ENCODE measurements at regions not wholly inside any gene's neighbourhood (a gene's known extent, or its start where the extent isn't known, plus 50 kb on each side); places are given as distances from the start of the nearest gene placed in this dataset.

GRCh38 chr2:78457269-78457668, 568.2 kb upstream of the REG3G start:
- Histone ChIP-seq H3K4me3 (ENCODE audit: insufficient read depth, low read depth, low read length) (no peak overlapping the region), H3K27ac (ENCODE audit: insufficient read depth, low read length) (no peak overlapping the region), H2BK15ac (ENCODE audit: low read depth, low read length) (no peak overlapping the region), H3K9me3 (ENCODE audit: control insufficient read depth, insufficient read depth, low read length) (no peaks in the 10 kb centered on the region), H4K20me1 (ENCODE audit: insufficient read depth, low read length) (no peaks in the 10 kb centered on the region), H3K9ac (ENCODE audit: low read depth, low read length) (no peak overlapping the region), H3K4me1 (ENCODE audit: control insufficient read depth, insufficient read depth, low read length) (no peaks in the 10 kb centered on the region), H3K23ac (ENCODE audit: low read depth, low read length) (no peak overlapping the region), H4K8ac (ENCODE audit: low read depth in 2 of 2, low read length in 2 of 2) (no peak overlapping the region), H3K18ac (ENCODE audit: low read depth, low read length) (no peak overlapping the region), H2BK120ac (ENCODE audit: low read depth, low read length) (no peak overlapping the region), H2AK5ac (ENCODE audit: low read depth, low read length) (no peak overlapping the region), H2AFZ (replicated peaks; ENCODE audit: low read length, poor library complexity) (no peak overlapping the region), H3K4ac (ENCODE audit: low read depth, low read length) (no peak overlapping the region), H3K79me1 (ENCODE audit: low read depth in 1 of 2, low read length in 2 of 2) (no peaks in the 10 kb centered on the region), H3K9me1 (ENCODE audit: insufficient read depth, low read length) (no peaks in the 10 kb centered on the region), H3K27me3 (ENCODE audit: control insufficient read depth, insufficient read depth, low read length) (no peaks in the 10 kb centered on the region), H3K56ac (ENCODE audit: extremely low read depth, insufficient read depth, low read length) (no peak overlapping the region), H4K5ac (ENCODE audit: low read depth, low read length) (no peak overlapping the region), H2BK20ac (ENCODE audit: low read depth, low read length) (no peak overlapping the region), H3K36me3 (ENCODE audit: control insufficient read depth, insufficient read depth, low read length) (no peaks in the 10 kb centered on the region), H3K14ac (replicated peaks; ENCODE audit: low read depth, low read length) (no peak overlapping the region), H4K91ac (ENCODE audit: insufficient read depth, low read depth, low read length) (no peak overlapping the region), H2BK5ac (ENCODE audit: low read depth, low read length, poor library complexity, severe bottlenecking) (no peak overlapping the region), H2AK9ac (replicated peaks; ENCODE audit: low read depth, low read length, poor library complexity) (no peak overlapping the region), H3K4me2 (ENCODE audit: low read depth, low read length) (no peak overlapping the region)
- CTCF ChIA-PET = no interaction called here
- intact Hi-C loops (cut with micrococcal nuclease) = no loop called here
- WGBS, 2 experiments (ENCODE audit: extremely low coverage in 2 of 2, insufficient read length in 1 of 2) = no CpG with 5 or more reads among the region's 1 CpG
- dilution Hi-C loops (cut with HindIII; ENCODE audit: low sequenced_read_pairs, unreplicated experiment) = no loop called here
- POLR2A ChIA-PET (ENCODE audit: unreplicated experiment) = no interaction called here
- TF ChIP-seq RAD21 (IDR thresholded peaks at IDR 0.05; ENCODE audit: low read length) = no peak
- TF ChIP-seq MAZ (IDR thresholded peaks at IDR 0.05; ENCODE audit: borderline replicate concordance, low read depth, low read length) = no peak
- TF ChIP-seq RFX5 (IDR thresholded peaks at IDR 0.05; ENCODE audit: low read depth, low read length) = no peak
- BruUV-seq (replicated peaks) = no TSS peak
- ATAC-seq (ENCODE audit: low read depth) (no peak), DNase-seq (no peak)
- in situ Hi-C loops (cut with MboI; ENCODE audit: low sequenced_read_pairs) = no loop called here

Data from IMR-90 (cell line).